Colonic mucosa (tissue), 4 donors: ENCODE measurements at regions not wholly inside any gene's neighbourhood (a gene's known extent, or its start where the extent isn't known, plus 50 kb on each side); places are given as distances from the start of the nearest gene placed in this dataset.

Experiments
- DNase-seq: peaks from one replicate; pipeline ENCODE4 v3.0.0-alpha.2; 2020
- H3K27ac ChIP-seq: fragments of 200-600 bp; one replicate; pipeline ENCODE4 v1.8.0; 2021
- H3K27me3 ChIP-seq: fragments of 200-600 bp; one replicate; pipeline ENCODE4 v1.8.0; 2021
- H3K36me3 ChIP-seq: fragments of 200-600 bp; one replicate; pipeline ENCODE4 v1.8.0; 2021
- H3K4me1 ChIP-seq: fragments of 200-600 bp; one replicate; pipeline ENCODE4 v1.8.0; 2021; ENCODE audit warnings: mild to moderate bottlenecking
- H3K4me3 ChIP-seq: fragments of 200-600 bp; one replicate; pipeline ENCODE4 v1.8.0; 2021
- H3K9ac ChIP-seq, 2 donors: one replicate each; pipeline ENCODE4 v1.7.0; 2013; ENCODE audit warnings: control low read depth in 2 of 2, low read depth in 2 of 2, low read length in 2 of 2
- H3K9me3 ChIP-seq: fragments of 200-600 bp; one replicate; pipeline ENCODE4 v1.8.0; 2021
- CTCF ChIP-seq: fragments of 200-600 bp; IDR thresholded peaks from one replicate; pipeline ENCODE4 v1.8.0; 2022; ENCODE audit warnings: antibody characterized with exemption, mild to moderate bottlenecking
- intact Hi-C: fragments of 100-400 bp; cut with DNase I; formaldehyde crosslinking; loops from one replicate; pipeline ENCODE4 v1.14.1; 2022
- donor health status: healthy.
- donor health status: DM: no; HTN: no; CAD: no.
- donor health status: DM: no; HTN: no; CAD: no.

GRCh38 chr2:198347349-198347748 lies 543.0 kb downstream of the PLCL1 start:
- H3K4me1 ChIP-seq = no peaks in the 10 kb centered on the region
- no peak overlapping the region for H3K4me3 ChIP-seq
- H3K9ac ChIP-seq = no peak overlapping the region
- H3K36me3 ChIP-seq = no peaks in the 10 kb centered on the region
- no peak overlapping the region for H3K27ac ChIP-seq
- no peak for TF ChIP-seq CTCF
- intact Hi-C loops = no loop called here
- no peaks in the 10 kb centered on the region for H3K27me3 ChIP-seq
- no peaks in the 10 kb centered on the region for H3K9me3 ChIP-seq
- DNase-seq = no peak

- Histone ChIP-seq H3K9ac (no peak overlapping the region), H3K27me3 (no peaks in the 10 kb centered on the region), H3K4me1 (no peaks in the 10 kb centered on the region), H3K9me3 (no peaks in the 10 kb centered on the region), H3K4me3 (no peak overlapping the region), H3K27ac (no peak overlapping the region), H3K36me3 (no peaks in the 10 kb centered on the region)
- intact Hi-C loops = no loop called here
- no peak for DNase-seq
- no peak for TF ChIP-seq CTCF
Measured at GRCh38 chr2:198343471-198343870, 539.1 kb downstream of the PLCL1 start.

DNA sequence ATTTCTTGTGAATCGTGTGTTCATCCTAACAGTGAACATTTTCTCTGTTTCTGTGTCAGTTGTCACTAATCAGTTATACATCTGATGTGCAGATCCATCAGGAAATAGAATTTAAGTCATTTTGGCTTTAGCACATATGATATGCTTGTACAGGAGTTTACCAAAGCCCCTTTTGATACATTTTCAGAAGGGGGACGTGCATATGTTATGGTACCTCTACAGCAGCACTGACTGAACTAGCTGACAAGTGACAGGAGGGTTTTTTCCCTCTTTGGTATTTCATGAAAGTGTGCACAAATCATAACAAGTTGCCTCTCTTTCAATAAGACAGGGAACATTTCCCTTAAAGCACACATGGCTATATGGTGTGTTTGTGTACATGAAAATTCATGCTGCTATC lies 536.5 kb downstream of the PLCL1 start:
- TF ChIP-seq CTCF = no peak
- intact Hi-C loops = no loop called here

DNA sequence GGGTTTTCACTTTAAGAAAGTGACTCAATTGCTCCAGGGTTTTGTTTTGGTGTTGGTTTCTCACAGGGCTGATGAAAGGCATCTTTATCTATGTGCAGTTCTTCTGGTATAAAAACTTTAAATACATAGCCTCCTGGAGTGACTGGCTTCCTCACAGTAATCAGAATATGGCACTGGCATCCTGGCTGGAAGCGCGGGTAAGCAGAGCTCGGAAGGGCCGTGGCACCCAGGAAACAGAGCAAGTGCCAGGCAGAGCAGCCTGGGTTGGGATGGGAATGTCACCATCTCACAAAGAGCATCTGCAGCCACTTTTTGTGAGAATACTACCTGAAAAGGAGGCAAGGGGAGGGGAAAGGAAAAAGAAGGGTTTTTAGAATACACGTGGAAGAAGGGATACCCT lies 534.7 kb downstream of the PLCL1 start:
- H3K9me3 ChIP-seq = no peaks in the 10 kb centered on the region
- no peak overlapping the region for H3K27ac ChIP-seq
- no peak overlapping the region for H3K4me3 ChIP-seq
- H3K27me3 ChIP-seq = no peaks in the 10 kb centered on the region
- H3K9ac ChIP-seq = no peak overlapping the region
- TF ChIP-seq CTCF = no peak
- H3K36me3 ChIP-seq = no peaks in the 10 kb centered on the region
- H3K4me1 ChIP-seq = no peaks in the 10 kb centered on the region
- intact Hi-C loops = no loop called here
- no peak for DNase-seq

More for the DNA sequence above, 536.5 kb downstream of the PLCL1 start:
- H3K4me1 ChIP-seq = no peaks in the 10 kb centered on the region
- H3K4me3 ChIP-seq = no peak overlapping the region
- H3K9me3 ChIP-seq = no peaks in the 10 kb centered on the region
- no peaks in the 10 kb centered on the region for H3K36me3 ChIP-seq
- no peak overlapping the region for H3K9ac ChIP-seq
- no peak overlapping the region for H3K27ac ChIP-seq
- DNase-seq = no peak
- H3K27me3 ChIP-seq = no peaks in the 10 kb centered on the region

DNA sequence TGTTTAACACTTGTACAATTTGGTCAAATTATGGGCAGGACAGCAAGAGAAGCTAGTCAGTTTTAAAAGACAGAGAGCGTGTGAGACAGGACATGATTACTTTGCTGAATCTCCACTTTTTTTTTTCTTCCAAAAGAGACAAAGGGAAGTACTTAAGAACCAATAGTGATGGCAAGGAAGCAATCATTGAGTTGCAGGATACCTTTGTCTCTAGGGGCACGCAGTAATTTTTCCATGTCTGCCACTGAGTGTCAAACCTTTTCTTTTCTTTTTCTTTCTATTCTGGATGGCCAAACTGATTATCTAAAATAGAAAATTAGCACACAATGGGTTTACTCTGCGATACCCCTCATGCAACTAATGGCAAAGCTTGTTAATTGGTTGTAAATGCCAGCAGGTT lies 533.0 kb downstream of the PLCL1 start:
- Histone ChIP-seq H3K27me3 (no peaks in the 10 kb centered on the region), H3K9ac (no peak overlapping the region), H3K4me1 (no peaks in the 10 kb centered on the region), H3K27ac (no peak overlapping the region), H3K36me3 (no peaks in the 10 kb centered on the region), H3K9me3 (no peaks in the 10 kb centered on the region), H3K4me3 (no peak overlapping the region)
- intact Hi-C loops = no loop called here
- no peak for DNase-seq
- no peak for TF ChIP-seq CTCF

GRCh38 chr2:198328454-198328853 lies 524.1 kb downstream of the PLCL1 start:
- TF ChIP-seq CTCF = no peak
- H3K4me1 ChIP-seq = no peaks in the 10 kb centered on the region
- no peaks in the 10 kb centered on the region for H3K36me3 ChIP-seq
- H3K27me3 ChIP-seq = no peaks in the 10 kb centered on the region
- no peak overlapping the region for H3K27ac ChIP-seq
- no peaks in the 10 kb centered on the region for H3K9me3 ChIP-seq
- intact Hi-C loops = no loop called here
- no peak overlapping the region for H3K4me3 ChIP-seq
- no peak for DNase-seq
- no peak overlapping the region for H3K9ac ChIP-seq
